Fibroblast of villous mesenchyme (primary cell): ENCODE measurements at regions not wholly inside any gene's neighbourhood (a gene's known extent, or its start where the extent isn't known, plus 50 kb on each side); places are given as distances from the start of the nearest gene placed in this dataset.
"Not testable (repeated sequence)": the region's sequence is repeated elsewhere in the genome, so short reads cannot be mapped to it uniquely, and the experiment has no call there.

Experiments
- DNase-seq: peaks from one replicate; pipeline ENCODE4 v3.0.0-alpha.2; 2010; ENCODE audit warnings: low read depth
- H3K4me3 ChIP-seq: 2 replicates; pipeline ENCODE4 v1.5.1; 2011; ENCODE audit warnings: low read depth, mild to moderate bottlenecking, low read length
- TF ChIP-seq, protein P1 (sequence below): IDR thresholded peaks from 2 replicates; pipeline ENCODE4 v1.5.1; 2012; ENCODE audit warnings: low read depth, mild to moderate bottlenecking, low read length; ENCODE audit not compliant: insufficient read depth

DNA sequence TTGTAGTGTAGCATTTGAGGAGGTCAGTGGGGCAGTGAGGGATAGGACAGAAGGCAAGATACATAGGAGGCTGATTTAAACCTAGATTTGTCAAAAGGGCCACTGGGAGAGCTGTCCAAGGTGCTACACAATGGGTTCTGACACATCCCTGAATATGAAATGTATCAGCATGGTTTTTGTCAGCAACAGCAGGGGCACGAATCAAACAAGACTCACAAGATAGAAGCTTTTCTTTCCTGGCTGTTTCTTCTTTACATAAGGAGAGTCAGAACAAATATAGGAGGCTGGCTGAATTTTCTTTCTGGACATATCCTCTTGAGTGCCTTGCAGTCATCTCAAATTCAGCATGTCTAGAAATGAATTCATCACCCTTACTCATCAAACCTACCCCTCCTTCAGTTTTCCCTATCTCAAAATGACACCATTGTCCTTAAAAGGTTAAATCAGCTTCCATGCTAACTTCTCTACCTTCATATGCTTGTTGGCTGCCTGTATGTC lies 130.5 kb downstream of the NPIPB5 start:
- no peak overlapping the region for H3K4me3 ChIP-seq
- TF ChIP-seq, protein P1, sequence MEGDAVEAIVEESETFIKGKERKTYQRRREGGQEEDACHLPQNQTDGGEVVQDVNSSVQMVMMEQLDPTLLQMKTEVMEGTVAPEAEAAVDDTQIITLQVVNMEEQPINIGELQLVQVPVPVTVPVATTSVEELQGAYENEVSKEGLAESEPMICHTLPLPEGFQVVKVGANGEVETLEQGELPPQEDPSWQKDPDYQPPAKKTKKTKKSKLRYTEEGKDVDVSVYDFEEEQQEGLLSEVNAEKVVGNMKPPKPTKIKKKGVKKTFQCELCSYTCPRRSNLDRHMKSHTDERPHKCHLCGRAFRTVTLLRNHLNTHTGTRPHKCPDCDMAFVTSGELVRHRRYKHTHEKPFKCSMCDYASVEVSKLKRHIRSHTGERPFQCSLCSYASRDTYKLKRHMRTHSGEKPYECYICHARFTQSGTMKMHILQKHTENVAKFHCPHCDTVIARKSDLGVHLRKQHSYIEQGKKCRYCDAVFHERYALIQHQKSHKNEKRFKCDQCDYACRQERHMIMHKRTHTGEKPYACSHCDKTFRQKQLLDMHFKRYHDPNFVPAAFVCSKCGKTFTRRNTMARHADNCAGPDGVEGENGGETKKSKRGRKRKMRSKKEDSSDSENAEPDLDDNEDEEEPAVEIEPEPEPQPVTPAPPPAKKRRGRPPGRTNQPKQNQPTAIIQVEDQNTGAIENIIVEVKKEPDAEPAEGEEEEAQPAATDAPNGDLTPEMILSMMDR = no peak
- peak; percentile 44 for DNase-seq

- TF ChIP-seq, protein P1 = no peak
- H3K4me3 ChIP-seq = no peak overlapping the region
- DNase-seq = no peak
Measured at GRCh38 chr16:22642416-22643088, 131.9 kb downstream of the NPIPB5 start.

- DNase-seq, H3K4me3 ChIP-seq: not testable (repeated sequence)
Measured at GRCh38 chr16:22643203-22643602, 132.5 kb downstream of the NPIPB5 start.

DNA sequence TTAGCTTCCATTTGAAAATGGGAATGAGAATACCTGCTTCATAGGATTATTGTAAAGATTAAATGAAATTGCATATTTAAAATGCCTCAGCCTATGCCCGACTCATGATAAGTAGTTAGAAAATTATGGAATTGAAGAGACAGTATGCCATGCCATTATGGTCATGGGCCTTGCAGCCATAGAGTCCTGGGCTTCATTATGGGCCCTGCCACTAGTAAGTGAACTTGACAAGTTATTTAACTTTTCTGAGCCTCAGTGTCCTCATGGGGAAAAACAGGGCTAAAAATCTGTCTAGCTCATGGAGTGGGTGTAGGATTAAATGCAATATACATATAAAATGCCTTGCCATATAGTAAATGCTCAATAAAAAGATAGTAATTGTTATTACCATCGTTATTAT lies 133.2 kb downstream of the NPIPB5 start:
- no peak overlapping the region for H3K4me3 ChIP-seq
- DNase-seq = no peak
- TF ChIP-seq, protein P1 = no peak

GRCh38 chr16:22645868-22646267 lies 135.2 kb downstream of the NPIPB5 start:
- no peak for DNase-seq
- no peak overlapping the region for H3K4me3 ChIP-seq
- TF ChIP-seq, protein P1 = no peak

DNA sequence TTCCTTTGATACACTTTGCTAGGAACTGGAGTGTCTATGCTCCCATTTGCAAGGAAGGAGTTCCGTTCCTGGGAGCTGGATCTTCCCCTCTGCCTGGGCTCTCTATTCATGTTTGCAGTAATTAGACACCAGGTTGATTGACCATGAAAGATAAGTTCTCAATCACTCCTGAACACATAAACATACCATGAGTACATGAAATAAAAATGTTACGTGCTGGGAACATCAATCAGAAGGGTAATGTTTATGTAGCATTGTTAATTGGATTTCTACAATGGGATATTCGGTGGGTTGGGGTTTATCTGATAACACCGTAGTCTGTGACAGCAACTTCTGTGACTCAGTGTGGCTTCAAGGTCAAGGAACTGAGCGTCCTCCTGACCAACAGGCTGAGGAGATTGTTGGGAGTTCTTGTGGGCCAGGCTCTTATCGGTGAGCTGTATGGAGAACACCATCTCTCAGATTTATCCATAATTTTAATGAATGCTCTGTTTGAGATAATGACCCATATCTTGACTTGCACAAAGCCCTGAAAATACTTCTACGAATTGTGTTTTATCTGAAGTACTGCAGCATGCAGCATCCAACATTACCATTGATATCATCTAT lies 136.4 kb downstream of the NPIPB5 start:
- TF ChIP-seq, protein P1 = no peak
- no peak for DNase-seq
- no peak overlapping the region for H3K4me3 ChIP-seq

GRCh38 chr16:22648141-22648540 lies 137.4 kb downstream of the NPIPB5 start:
- TF ChIP-seq, protein P1 = no peak
- no peak for DNase-seq
- H3K4me3 ChIP-seq = no peak overlapping the region
